Dendritic cell treated with granulocyte-macrophage colony-stimulating factor and Interleukin-4, amounts not matched to agents 40 ng/mL and 50 ng/mL, for 4 days (primary cell): ENCODE measurements at regions not wholly inside any gene's neighbourhood (a gene's known extent, or its start where the extent isn't known, plus 50 kb on each side); places are given as distances from the start of the nearest gene placed in this dataset.
"Not testable (repeated sequence)": the region's sequence is repeated elsewhere in the genome, so short reads cannot be mapped to it uniquely, and the experiment has no call there.

Experiments
- H3K27ac Mint-ChIP-seq: one replicate; pipeline ENCODE4 v1.8.0; 2022; ENCODE audit warnings: mild to moderate bottlenecking, mixed read lengths
- H3K27me3 Mint-ChIP-seq: one replicate; pipeline ENCODE4 v1.8.0; 2022; ENCODE audit warnings: mild to moderate bottlenecking, mixed read lengths
- H3K36me3 Mint-ChIP-seq: one replicate; pipeline ENCODE4 v1.8.0; 2022; ENCODE audit warnings: low read depth, mixed read lengths
- H3K4me1 Mint-ChIP-seq: one replicate; pipeline ENCODE4 v1.8.0; 2022; ENCODE audit warnings: low read depth, mixed read lengths
- H3K4me3 Mint-ChIP-seq: one replicate; pipeline ENCODE4 v1.8.0; 2022; ENCODE audit warnings: mild to moderate bottlenecking, moderate library complexity, mixed read lengths
- H3K9me3 Mint-ChIP-seq: one replicate; pipeline ENCODE4 v1.8.0; 2022; ENCODE audit warnings: mixed read lengths
- intact Hi-C: fragments of 100-400 bp; cut with micrococcal nuclease; formaldehyde crosslinking; loops from one replicate; pipeline ENCODE4 v1.15.0; 2022

DNA sequence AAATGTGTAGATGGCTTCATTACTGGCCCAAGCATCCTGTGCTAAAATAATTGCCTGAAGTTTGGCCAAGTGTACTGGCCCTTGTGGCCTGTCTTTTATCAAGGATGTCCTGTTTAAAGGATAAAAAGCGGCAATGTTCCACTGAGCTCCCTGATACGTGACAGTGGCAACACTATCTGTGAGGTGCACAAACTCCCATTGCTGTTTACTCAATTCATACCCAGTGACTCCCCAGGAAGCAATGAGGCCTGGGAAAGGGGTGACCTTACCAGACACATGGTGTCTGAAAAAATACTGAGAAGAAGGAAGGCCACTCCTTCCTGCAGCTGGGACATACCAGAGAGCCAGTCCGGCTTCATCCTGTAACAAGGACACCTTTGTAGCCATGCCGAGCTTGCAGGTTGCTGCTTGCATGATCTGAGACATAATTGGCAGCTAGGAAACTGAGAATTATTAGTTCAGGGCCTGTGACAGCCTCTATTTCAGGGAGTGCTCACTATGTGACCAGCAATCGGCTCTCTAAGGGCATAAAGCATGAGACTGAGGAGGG, 198.5 kb upstream of the LRATD1 start:
- intact Hi-C loops, result no loop called here
- Mint-ChIP-seq H3K27ac (no peak overlapping the region), H3K27me3 (no peaks in the 10 kb centered on the region), H3K9me3 (peaks cover 35% of the 10 kb centered on the region), H3K4me3 (no peak overlapping the region), H3K36me3 (no peaks in the 10 kb centered on the region), H3K4me1 (no peaks in the 10 kb centered on the region)

DNA sequence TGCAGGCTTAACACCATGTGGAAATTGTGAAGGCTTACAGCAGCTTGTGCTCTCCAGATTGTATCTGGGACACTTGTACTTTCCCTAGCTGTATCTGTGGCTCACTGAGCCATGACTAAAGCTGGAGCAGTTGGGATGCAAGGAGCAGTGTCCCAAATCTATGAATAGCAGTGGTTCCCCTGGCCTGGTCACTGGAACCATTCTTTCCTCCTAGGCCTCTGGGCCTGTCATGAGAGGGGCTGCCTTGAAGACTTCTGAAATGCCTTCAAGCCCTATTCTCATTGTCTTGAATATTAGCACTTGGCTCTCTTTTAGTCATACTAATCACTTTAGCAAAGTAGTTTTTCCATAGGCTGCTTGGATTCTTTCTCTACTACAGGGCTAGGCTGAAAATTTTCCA, 186.8 kb upstream of the LRATD1 start:
- Mint-ChIP-seq H3K4me1 (no peaks in the 10 kb centered on the region), H3K27me3 (no peaks in the 10 kb centered on the region), H3K27ac (no peak overlapping the region), H3K36me3 (no peaks in the 10 kb centered on the region), H3K9me3 (peaks cover 43% of the 10 kb centered on the region), H3K4me3 (no peak overlapping the region)
- intact Hi-C loops, result no loop called here

DNA sequence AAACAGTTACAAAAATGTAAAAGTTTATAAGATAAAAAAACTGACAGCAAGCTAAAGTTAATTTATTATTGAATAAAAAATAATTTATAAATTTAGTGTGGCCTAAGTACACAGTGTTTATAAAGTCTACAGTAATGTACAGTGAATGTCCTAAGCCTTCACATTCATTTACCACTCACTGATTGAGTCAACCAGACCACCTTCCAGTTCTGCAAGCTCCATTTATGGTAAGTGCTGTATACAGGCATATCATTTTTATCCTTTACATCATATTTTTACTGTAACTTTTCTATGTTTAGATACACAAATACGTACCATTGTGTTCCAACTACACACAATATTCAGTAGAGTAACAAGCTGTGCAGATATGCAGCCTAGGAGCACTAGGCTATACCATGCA, 184.2 kb upstream of the LRATD1 start:
- no peaks in the 10 kb centered on the region for H3K27me3 Mint-ChIP-seq
- intact Hi-C loops, result no loop called here
- H3K4me3 Mint-ChIP-seq, result no peak overlapping the region
- peaks cover 42% of the 10 kb centered on the region for H3K9me3 Mint-ChIP-seq
- no peaks in the 10 kb centered on the region for H3K36me3 Mint-ChIP-seq
- no peaks in the 10 kb centered on the region for H3K4me1 Mint-ChIP-seq
- H3K27ac Mint-ChIP-seq, result no peak overlapping the region

GRCh38 chr2:14451312-14451711, 181.2 kb upstream of the LRATD1 start:
- H3K27ac Mint-ChIP-seq, result no peak overlapping the region
- H3K9me3 Mint-ChIP-seq, result peaks cover 42% of the 10 kb centered on the region
- intact Hi-C loops, result no loop called here
- H3K4me3 Mint-ChIP-seq, result no peak overlapping the region
- no peaks in the 10 kb centered on the region for H3K36me3 Mint-ChIP-seq
- no peaks in the 10 kb centered on the region for H3K4me1 Mint-ChIP-seq
- no peaks in the 10 kb centered on the region for H3K27me3 Mint-ChIP-seq

DNA sequence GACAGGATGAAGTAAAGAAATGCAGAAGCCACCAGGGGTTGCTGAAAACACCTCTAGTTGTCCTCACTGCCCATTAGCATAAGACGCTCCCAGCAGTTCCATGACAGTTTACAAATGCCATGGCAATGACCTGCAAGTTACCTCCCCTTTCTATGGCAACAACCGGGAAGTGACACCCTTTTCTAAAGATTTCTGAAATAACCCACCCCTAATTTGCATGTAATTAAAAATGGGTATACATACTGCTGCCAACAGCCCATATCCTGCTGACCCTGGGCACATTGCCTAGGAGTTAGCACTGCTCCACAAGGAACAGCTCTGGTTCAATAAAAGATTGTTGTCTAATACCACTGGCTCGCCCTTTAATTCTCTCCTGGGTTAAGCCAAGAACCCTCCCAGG, 178.3 kb upstream of the LRATD1 start:
- Mint-ChIP-seq H3K4me3 (no peak overlapping the region), H3K4me1 (no peaks in the 10 kb centered on the region), H3K27me3 (no peaks in the 10 kb centered on the region), H3K9me3 (peaks cover 63% of the 10 kb centered on the region), H3K27ac (no peak overlapping the region), H3K36me3 (no peaks in the 10 kb centered on the region)
- intact Hi-C loops, result no loop called here

- Mint-ChIP-seq H3K4me3 (no peak overlapping the region), H3K27me3 (no peaks in the 10 kb centered on the region), H3K36me3 (no peaks in the 10 kb centered on the region), H3K4me1 (no peaks in the 10 kb centered on the region), H3K27ac (no peak overlapping the region), H3K9me3 (peaks cover 42% of the 10 kb centered on the region)
- intact Hi-C loops, result no loop called here
Observed at GRCh38 chr2:14459786-14460325, 172.7 kb upstream of the LRATD1 start.

DNA sequence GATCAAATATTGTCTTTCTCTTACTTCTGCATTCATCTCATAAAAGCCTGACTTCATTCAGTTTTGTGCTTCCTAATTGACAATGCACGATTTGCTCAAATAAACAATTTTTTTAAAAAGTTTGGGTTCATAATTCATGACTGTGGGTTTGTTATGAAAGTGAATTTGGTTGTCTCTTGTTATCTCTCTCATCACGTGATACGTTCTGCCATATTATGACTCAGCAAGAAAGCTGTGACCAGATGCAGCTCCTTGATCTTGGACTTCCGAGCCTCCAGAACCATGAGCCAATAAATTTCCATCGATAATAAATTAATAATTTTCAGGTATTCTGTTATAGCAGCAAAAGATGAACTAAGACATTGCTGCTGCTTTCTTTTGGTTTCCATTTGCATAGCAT, 156.5 kb upstream of the LRATD1 start:
- H3K36me3 Mint-ChIP-seq, result no peaks in the 10 kb centered on the region
- no peaks in the 10 kb centered on the region for H3K27me3 Mint-ChIP-seq
- intact Hi-C loops, result no loop called here
- no peak overlapping the region for H3K27ac Mint-ChIP-seq
- no peaks in the 10 kb centered on the region for H3K4me1 Mint-ChIP-seq
- H3K4me3 Mint-ChIP-seq, result no peak overlapping the region
- peaks cover 10% of the 10 kb centered on the region for H3K9me3 Mint-ChIP-seq

- Mint-ChIP-seq H3K27me3 (no peaks in the 10 kb centered on the region), H3K36me3 (no peaks in the 10 kb centered on the region), H3K9me3 (peaks cover 12% of the 10 kb centered on the region), H3K4me3 (no peak overlapping the region), H3K27ac (no peak overlapping the region), H3K4me1 (no peaks in the 10 kb centered on the region)
- intact Hi-C loops, result no loop called here
Observed at GRCh38 chr2:14479486-14479885, 153.0 kb upstream of the LRATD1 start.

DNA sequence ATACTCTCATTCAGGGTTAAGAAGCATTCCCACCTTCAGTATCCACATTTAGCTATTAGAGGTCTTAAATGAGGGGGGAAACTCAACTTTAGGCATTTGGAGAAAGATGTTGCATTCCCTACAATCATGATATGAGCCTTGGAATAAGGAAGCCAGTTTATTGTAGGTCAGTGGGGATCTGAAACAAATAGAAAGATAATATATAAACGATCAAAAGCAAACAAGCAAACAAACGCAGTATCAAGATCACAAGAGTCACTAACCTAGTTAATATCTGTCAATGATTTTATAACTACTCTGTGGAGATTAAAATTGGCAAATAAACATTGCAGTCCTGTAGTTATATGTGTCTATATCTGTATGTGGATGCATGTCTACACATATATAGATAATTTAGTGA, 152.4 kb upstream of the LRATD1 start:
- intact Hi-C loops, result no loop called here
- Mint-ChIP-seq H3K36me3 (no peaks in the 10 kb centered on the region), H3K4me1 (no peaks in the 10 kb centered on the region), H3K9me3 (peaks cover 12% of the 10 kb centered on the region), H3K27me3 (no peaks in the 10 kb centered on the region), H3K4me3 (no peak overlapping the region), H3K27ac (no peak overlapping the region)

GRCh38 chr2:14480906-14481305, 151.6 kb upstream of the LRATD1 start:
- Mint-ChIP-seq H3K27ac (no peak overlapping the region), H3K4me1 (no peaks in the 10 kb centered on the region), H3K4me3 (no peak overlapping the region), H3K27me3 (no peaks in the 10 kb centered on the region), H3K9me3 (peaks cover 12% of the 10 kb centered on the region), H3K36me3 (no peaks in the 10 kb centered on the region)
- intact Hi-C loops, result no loop called here

DNA sequence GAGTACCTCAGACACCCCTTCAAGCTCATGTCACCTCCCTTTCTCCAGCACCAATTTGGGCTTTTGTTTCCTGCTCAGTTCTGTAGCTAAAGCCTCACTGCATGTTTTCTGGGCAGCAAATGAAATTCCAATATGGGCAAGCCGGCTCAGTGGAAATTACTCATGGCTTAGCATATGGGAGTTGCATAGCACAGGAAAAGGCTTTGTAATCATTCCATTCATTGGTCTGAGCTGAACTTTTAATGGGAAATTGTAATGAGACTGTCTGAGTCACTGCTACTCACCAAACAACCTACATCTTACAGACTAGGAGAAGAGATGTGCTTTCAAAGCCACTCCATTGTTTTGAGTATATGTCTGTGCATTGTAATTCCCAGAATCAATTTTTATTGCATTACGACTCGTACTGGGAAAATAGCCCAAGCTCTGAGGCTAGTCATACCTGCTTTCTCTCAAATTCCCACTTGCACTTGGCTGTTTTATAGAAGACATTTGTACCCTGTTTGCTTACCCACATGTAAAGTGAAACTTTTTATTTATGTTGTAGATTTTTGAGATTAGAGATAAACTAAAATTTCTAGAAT, 139.5 kb upstream of the LRATD1 start:
- Mint-ChIP-seq H3K27me3 (no peaks in the 10 kb centered on the region), H3K36me3 (no peaks in the 10 kb centered on the region), H3K27ac (no peak overlapping the region), H3K9me3 (peaks cover 20% of the 10 kb centered on the region), H3K4me1 (no peaks in the 10 kb centered on the region), H3K4me3 (no peak overlapping the region)
- intact Hi-C loops, result no loop called here

DNA sequence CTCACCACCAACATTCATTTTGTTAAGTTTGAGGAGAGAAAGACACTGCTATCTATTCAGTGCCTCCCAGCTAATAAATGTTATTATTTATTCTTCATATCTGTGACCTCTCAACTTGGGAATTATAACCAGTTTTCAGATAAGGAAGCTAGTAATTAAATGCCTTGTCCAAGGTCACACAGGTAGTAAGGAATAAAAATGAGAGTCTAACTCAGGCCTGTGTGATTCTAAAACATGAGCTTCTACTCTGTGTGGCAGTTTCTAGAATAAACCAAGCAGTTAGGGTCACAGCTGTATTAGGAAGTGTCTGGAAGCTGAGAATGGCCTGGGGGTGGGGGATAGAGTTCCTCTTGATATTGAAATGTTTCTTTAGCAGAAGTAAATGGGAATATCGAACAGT, 137.8 kb upstream of the LRATD1 start:
- Mint-ChIP-seq H3K4me1 (no peaks in the 10 kb centered on the region), H3K36me3 (no peaks in the 10 kb centered on the region), H3K27ac (no peak overlapping the region), H3K27me3 (no peaks in the 10 kb centered on the region), H3K9me3 (peaks cover 33% of the 10 kb centered on the region), H3K4me3 (no peak overlapping the region)
- intact Hi-C loops, result no loop called here

GRCh38 chr2:14501061-14501460, 131.5 kb upstream of the LRATD1 start:
- Mint-ChIP-seq H3K4me3 (no peak overlapping the region), H3K27ac (no peak overlapping the region), H3K27me3 (no peaks in the 10 kb centered on the region), H3K4me1 (no peaks in the 10 kb centered on the region), H3K9me3 (peaks cover 18% of the 10 kb centered on the region), H3K36me3 (no peaks in the 10 kb centered on the region)
- intact Hi-C loops, result no loop called here

DNA sequence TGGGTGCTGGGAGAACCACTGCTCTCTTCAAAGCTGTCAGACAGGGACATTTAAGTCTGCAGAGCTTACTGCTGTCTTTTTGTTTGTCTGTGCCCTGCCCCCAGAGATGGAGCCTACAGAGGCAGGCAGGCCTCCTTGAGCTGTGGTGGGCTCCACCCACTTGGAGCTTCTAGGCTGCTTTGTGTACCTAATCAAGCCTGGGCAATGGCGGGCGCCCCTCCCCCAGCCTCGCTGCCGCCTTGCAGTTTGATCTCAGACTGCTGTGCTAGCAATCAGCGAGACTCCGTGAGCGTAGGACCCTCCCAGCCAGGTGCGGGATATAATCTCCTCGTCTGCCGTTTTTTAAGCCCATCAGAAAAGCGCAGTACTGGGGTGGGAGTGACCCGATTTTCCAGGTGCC, 125.6 kb upstream of the LRATD1 start:
- H3K27ac Mint-ChIP-seq, intact Hi-C loops, H3K36me3 Mint-ChIP-seq, H3K4me3 Mint-ChIP-seq, H3K4me1 Mint-ChIP-seq, H3K27me3 Mint-ChIP-seq: not testable (repeated sequence)
- H3K9me3 Mint-ChIP-seq, result peaks cover 43% of the 10 kb centered on the region

DNA sequence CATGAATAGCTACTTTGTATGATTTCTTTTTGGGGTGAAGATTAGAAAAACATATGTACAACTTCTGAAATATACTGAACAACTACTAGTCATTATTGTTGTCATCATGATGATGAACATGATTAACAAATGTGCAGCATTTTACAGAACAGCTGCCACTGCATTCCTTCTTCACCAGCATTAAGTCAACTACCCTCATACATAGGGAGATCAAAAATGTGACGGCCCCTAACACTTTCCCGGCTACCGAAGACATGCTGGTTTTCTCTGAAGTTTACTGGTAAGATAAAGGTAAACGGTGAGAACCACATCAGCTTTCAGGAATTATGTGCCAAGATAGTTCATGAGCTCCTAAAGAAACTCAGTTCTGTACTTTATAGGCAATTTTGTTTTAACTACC, 121.0 kb upstream of the LRATD1 start:
- no peaks in the 10 kb centered on the region for H3K36me3 Mint-ChIP-seq
- no peaks in the 10 kb centered on the region for H3K27me3 Mint-ChIP-seq
- H3K9me3 Mint-ChIP-seq, result peaks cover 35% of the 10 kb centered on the region
- H3K27ac Mint-ChIP-seq, result no peak overlapping the region
- intact Hi-C loops, result no loop called here
- no peak overlapping the region for H3K4me3 Mint-ChIP-seq
- no peaks in the 10 kb centered on the region for H3K4me1 Mint-ChIP-seq
